PC-3 (cell line): ENCODE measurements at regions not wholly inside any gene's neighbourhood (a gene's known extent, or its start where the extent isn't known, plus 50 kb on each side); places are given as distances from the start of the nearest gene placed in this dataset.

Source experiments
- CTCF ChIP-seq: fragments of 300-600 bp; sonication (generic); conservative IDR thresholded peaks from 2 replicates; pipeline ENCODE4 v1.5.1; 2017; ENCODE audit warnings: antibody characterized with exemption, low read depth, mild to moderate bottlenecking, low read length
- EZH2 ChIP-seq: fragments of 300-600 bp; sonication (generic); IDR thresholded peaks from one replicate; pipeline ENCODE4 v1.6.1; 2017; ENCODE audit warnings: antibody characterized with exemption, mild to moderate bottlenecking, low read length; ENCODE audit not compliant: unreplicated experiment
- EZH2phosphoT487 ChIP-seq: fragments of 300-600 bp; sonication (generic); IDR thresholded peaks from 2 replicates; pipeline ENCODE4 v1.6.1; 2018; ENCODE audit warnings: mild to moderate bottlenecking, antibody characterized with exemption, low read length, borderline replicate concordance

GRCh38 chr2:41460661-41461060, 587.2 kb upstream of the PKDCC start:
- no peak for TF ChIP-seq CTCF
- no peak for TF ChIP-seq EZH2
- no peak for TF ChIP-seq EZH2phosphoT487
